GM21390 (cell line): ENCODE measurements at regions not wholly inside any gene's neighbourhood (a gene's known extent, or its start where the extent isn't known, plus 50 kb on each side); places are given as distances from the start of the nearest gene placed in this dataset.

ENCODE experiments used
- ATAC-seq: cut with Tn5 transposase; IDR thresholded peaks from one replicate; pipeline ENCODE4 v1.9.1; 2021; ENCODE audit not compliant: unreplicated experiment

GRCh38 chr2:22628906-22629305, 756.1 kb upstream of the KLHL29 start:
- no peak for ATAC-seq

- ATAC-seq, result no peak
Measured at GRCh38 chr2:22634167-22634566, 750.8 kb upstream of the KLHL29 start.

DNA sequence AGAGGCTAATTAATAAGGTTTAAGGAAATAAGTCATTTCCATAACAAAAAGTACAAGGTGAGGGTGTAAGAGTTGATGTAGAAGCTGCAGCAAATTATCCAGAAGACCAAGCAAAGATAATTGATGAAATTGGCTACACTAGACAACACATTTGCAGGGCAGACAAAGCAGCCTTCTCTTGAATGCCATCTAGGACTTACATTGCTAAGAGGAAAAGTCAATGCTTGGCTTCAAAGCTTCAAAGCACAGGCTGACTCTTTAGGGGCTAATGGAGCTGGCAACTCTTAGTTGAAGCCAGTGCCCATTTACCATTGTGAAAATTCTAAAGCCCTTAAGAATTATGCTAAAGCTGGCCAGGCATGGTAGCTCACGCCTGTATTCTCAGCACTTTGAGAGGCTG, 728.6 kb upstream of the KLHL29 start:
- ATAC-seq, result no peak

GRCh38 chr2:22673529-22673928, 711.5 kb upstream of the KLHL29 start:
- no peak for ATAC-seq

DNA sequence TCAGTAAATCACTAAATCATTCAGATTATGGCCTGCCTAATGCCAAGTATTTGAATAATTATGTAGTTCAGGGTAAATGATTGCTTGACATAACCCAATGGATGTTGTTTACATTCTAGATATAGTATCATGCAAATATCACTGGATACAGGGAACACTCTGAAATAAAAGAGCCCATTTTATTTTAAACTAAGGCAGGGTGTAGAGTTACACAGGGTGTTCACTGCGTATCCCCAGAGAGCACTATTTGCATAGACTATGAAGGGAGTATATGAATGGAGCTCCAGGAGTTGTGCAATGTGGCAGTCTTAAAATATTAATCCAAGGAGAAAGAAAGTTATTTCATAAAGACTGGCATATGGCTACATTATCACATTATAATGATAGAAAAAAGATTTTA, 701.1 kb upstream of the KLHL29 start:
- ATAC-seq, result no peak

- ATAC-seq, result no peak
Measured at GRCh38 chr2:22690096-22690495, 694.9 kb upstream of the KLHL29 start.

DNA sequence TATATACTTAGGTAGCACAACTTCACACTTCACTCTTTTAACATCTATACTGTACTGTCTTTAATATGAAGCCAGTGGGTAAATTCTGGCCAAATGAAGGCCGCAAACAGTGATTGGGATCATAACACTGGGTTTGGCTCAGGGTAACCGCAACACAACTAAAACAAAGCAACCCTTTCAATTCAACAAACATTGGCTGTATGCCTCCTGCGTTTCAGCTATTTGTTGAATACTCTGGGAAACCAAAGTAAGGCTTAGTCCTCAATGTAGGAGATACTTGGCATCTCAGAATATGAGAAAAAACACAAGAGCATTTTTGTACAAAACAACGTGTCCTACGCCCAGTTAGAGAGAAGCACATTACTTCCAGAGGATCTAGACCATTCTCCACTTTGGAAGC, 693.3 kb upstream of the KLHL29 start:
- no peak for ATAC-seq

DNA sequence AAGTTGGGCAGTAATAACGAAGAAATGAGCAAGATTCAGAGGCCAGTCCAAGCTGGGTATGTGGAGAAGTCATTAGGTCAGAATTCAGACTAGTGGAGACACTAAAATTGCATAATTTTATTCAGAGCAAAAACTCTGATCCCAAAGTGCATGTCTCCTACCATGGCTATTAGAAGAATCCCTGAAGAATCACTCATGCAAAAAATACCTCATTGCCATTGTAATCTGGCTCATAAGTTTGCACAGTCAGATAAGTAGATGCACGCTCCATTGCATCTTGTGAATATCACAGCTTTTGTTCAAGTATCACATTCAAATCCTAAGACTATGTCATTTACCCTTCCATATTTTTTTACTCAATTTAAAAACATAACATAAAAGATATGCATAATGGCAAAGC, 692.2 kb upstream of the KLHL29 start:
- no peak for ATAC-seq

- ATAC-seq, result no peak
Measured at GRCh38 chr2:22694300-22694699, 690.7 kb upstream of the KLHL29 start.

GRCh38 chr2:22694856-22695255, 690.1 kb upstream of the KLHL29 start:
- no peak for ATAC-seq

- ATAC-seq, result no peak
Measured at GRCh38 chr2:22697054-22697788, 687.8 kb upstream of the KLHL29 start.

- no peak for ATAC-seq
Measured at GRCh38 chr2:22701561-22702160, 683.3 kb upstream of the KLHL29 start.

DNA sequence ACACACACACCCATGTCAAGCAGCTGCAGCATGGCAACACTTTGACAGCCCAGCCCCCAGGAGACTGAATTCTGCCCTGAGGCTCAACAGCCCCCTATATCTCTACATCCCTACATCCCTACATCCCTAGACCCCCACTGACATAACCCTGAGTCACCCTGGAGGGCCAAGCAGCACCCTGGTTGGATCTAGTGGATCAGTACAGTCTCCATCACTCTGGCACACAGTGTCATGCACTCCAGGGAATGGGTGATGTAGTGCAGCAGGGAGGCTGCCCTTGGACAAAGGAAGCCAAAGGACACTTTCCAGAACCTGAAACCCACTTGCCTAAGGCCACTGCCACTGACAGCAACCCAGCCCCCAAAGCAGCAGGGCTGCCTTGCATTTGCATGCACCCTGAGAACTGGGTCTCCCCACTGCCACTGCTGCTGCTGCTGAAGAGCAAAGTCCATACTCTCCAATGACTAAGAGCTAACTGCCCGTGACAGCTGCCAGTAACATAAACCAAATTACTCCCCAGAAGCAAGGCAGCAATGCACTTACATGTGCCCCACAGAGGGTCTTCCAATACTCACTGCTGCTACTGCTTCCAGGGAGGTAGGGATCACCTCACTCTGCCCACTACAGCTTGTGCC, 681.6 kb upstream of the KLHL29 start:
- no peak for ATAC-seq

GRCh38 chr2:22719396-22719795, 665.6 kb upstream of the KLHL29 start:
- no peak for ATAC-seq

DNA sequence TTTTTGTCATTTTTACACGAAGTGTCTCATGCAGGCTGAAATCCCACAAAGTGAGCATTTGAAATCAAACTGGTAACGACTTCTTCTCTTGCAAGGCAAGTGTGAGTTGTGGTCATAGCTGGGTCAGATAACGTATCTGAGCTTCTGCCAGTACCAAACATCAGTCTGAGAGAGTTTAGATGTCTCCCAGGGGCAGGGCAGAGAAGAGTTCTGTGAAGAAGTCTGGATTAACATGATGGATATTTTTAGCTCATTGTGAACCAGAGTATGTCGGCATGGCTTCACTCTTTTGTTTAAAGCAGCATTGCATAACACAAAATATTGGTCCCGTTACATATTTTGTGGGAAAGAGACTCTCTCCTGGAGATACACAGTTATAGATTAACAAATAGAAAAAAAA, 655.5 kb upstream of the KLHL29 start:
- no peak for ATAC-seq

DNA sequence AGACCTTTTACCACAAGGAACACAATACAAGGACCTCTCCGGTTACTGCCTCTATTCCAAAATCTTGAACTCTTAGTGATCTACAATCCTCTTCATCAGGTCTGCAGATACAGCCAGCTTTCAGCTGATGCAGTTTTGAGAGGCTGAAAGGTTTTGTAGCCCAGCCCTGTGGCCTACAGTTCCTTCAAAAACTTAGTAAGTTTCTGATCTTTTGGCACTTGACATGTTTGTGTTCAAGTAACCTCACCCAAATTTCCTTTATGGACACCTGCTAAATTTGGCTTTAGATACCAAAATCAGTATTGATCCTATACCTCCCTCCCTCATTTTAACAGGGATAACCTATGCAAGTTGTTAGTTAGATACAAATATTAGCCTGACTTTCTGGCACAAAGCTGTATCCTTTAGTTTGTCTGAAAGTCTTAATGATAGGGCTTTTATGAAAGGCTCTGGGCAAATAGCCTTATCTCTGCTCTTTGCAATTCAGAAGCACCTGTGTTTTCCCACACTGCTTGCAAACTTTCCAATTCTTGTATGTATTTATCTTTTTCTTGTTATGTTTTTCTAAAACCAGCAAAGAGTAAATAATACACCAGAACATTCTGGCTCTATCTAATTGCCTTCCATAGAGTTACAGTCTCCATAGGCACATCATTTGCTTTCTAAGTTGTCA, 650.5 kb upstream of the KLHL29 start:
- ATAC-seq, result no peak

- ATAC-seq, result no peak
Measured at GRCh38 chr2:22737144-22737543, 647.8 kb upstream of the KLHL29 start.

- ATAC-seq, result no peak
Measured at GRCh38 chr2:22741216-22741615, 643.8 kb upstream of the KLHL29 start.

- ATAC-seq, result no peak
Measured at GRCh38 chr2:22748909-22749308, 636.1 kb upstream of the KLHL29 start.

- ATAC-seq, result no peak
Measured at GRCh38 chr2:22753476-22753875, 631.5 kb upstream of the KLHL29 start.

DNA sequence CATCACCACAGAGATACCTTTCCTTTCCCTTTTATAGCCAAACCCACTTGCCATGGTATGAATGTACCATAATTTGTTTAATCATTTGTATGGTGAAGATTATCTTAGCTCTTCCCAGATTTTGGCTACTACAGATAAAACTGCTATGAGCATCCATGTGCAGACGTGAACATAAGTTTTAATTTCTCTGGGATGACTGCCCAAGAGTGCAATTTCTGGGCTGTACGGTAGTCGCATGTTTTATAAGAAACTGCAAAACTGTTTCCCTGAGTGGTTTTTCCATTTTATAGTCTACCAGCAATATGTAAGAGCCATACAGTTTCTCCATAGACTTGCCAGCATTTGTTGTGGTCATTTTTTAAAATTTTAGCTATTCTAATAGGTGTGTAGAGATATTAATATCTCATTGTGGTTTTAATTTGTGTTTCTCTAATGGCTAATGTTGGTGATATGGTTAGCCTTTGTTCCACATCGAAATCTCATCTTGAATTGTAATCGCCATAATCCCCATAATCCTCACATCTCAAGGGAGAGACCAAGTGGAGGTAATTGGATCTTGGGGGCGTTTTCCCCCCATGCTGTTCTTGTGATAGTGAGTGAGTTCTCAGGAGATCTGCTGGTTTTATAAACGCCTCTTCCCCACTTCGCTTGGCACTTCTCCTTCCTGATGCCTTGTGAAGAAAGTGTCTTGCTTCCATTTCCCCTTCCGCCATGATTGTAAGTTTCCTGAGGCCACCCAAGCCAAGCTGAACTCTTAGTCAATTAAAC, 628.5 kb upstream of the KLHL29 start:
- no peak for ATAC-seq
